SK-N-SH treated with all-trans-retinoic acid at 6 μM for 48 hours (cell line): ENCODE measurements at regions not wholly inside any gene's neighbourhood (a gene's known extent, or its start where the extent isn't known, plus 50 kb on each side); places are given as distances from the start of the nearest gene placed in this dataset.

ENCODE experiments used
- ATAC-seq: fragments of 200-7000 bp; cut with Tn5 transposase; 3 replicates; pipeline ENCODE4 v1.9.1; 2020; ENCODE audit warnings: mild to moderate bottlenecking, moderate library complexity
- ARNTL ChIP-seq: fragments of 450-650 bp; formaldehyde crosslinking; IDR thresholded peaks from 2 replicates; pipeline ENCODE4 v1.5.0; 2020; ENCODE audit warnings: low read depth, mild to moderate bottlenecking, moderate library complexity, borderline replicate concordance
- BACH2 ChIP-seq: fragments of 250-450 bp; sonication (Bioruptor Pico); IDR thresholded peaks from 2 replicates; pipeline ENCODE4 v1.9.0; 2021; ENCODE audit warnings: mild to moderate bottlenecking, borderline replicate concordance
- CREB5 ChIP-seq: fragments of 250-450 bp; sonication (Bioruptor Pico); IDR thresholded peaks from 2 replicates; pipeline ENCODE4 v1.5.1; 2020; ENCODE audit warnings: low read depth, mild to moderate bottlenecking, moderate library complexity
- ESRRG ChIP-seq: fragments of 250-450 bp; sonication (Bioruptor Pico); IDR thresholded peaks from 2 replicates; pipeline ENCODE4 v1.6.1; 2021; ENCODE audit warnings: mild to moderate bottlenecking
- ISL1 ChIP-seq: fragments of 250-450 bp; sonication (Bioruptor Pico); IDR thresholded peaks from 2 replicates; pipeline ENCODE4 v2.1.2; 2022; ENCODE audit warnings: mild to moderate bottlenecking, moderate library complexity
- PATZ1 ChIP-seq: fragments of 250-450 bp; sonication (Bioruptor Pico); IDR thresholded peaks from 2 replicates; pipeline ENCODE4 v1.8.0; 2020; ENCODE audit warnings: mild to moderate bottlenecking, moderate library complexity, borderline replicate concordance
- POU6F1 ChIP-seq: fragments of 250-450 bp; sonication (Bioruptor Pico); IDR thresholded peaks from 2 replicates; pipeline ENCODE4 v1.8.0; 2021; ENCODE audit warnings: low read depth, mild to moderate bottlenecking, moderate library complexity, borderline replicate concordance
- PPARA ChIP-seq: fragments of 250-450 bp; sonication (Bioruptor Pico); IDR thresholded peaks from 2 replicates; pipeline ENCODE4 v1.5.0; 2020; ENCODE audit warnings: mild to moderate bottlenecking, borderline replicate concordance
- RARB ChIP-seq: fragments of 250-450 bp; sonication (Bioruptor Pico); IDR thresholded peaks from 2 replicates; pipeline ENCODE4 v1.8.0; 2021; ENCODE audit warnings: mild to moderate bottlenecking, moderate library complexity
- SNAI2 ChIP-seq: fragments of 250-450 bp; sonication (Bioruptor Pico); IDR thresholded peaks from 2 replicates; pipeline ENCODE4 v1.5.0; 2020; ENCODE audit warnings: mild to moderate bottlenecking, moderate library complexity
- TCF4 ChIP-seq: fragments of 250-450 bp; sonication (Bioruptor Pico); IDR thresholded peaks from 2 replicates; pipeline ENCODE4 v1.8.0; 2021; ENCODE audit warnings: mild to moderate bottlenecking, moderate library complexity, borderline replicate concordance
- TOX ChIP-seq: fragments of 250-450 bp; sonication (Bioruptor Pico); IDR thresholded peaks from 2 replicates; pipeline ENCODE4 v1.8.0; 2021; ENCODE audit warnings: mild to moderate bottlenecking, moderate library complexity, borderline replicate concordance
- TSHZ2 ChIP-seq: fragments of 250-450 bp; sonication (Bioruptor Pico); IDR thresholded peaks from 2 replicates; pipeline ENCODE4 v1.5.0; 2020; ENCODE audit warnings: mild to moderate bottlenecking, moderate library complexity
- ZC3H10 ChIP-seq: fragments of 250-450 bp; sonication (Bioruptor Pico); IDR thresholded peaks from 2 replicates; pipeline ENCODE4 v1.5.1; 2021; ENCODE audit warnings: mild to moderate bottlenecking, moderate library complexity
- ZFP30 ChIP-seq: fragments of 450-650 bp; formaldehyde crosslinking; IDR thresholded peaks from 2 replicates; pipeline ENCODE4 v1.5.0; 2022; ENCODE audit warnings: mild to moderate bottlenecking, moderate library complexity
- ZNF70 ChIP-seq: fragments of 450-650 bp; formaldehyde crosslinking; IDR thresholded peaks from 2 replicates; pipeline ENCODE4 v1.5.0; 2020; ENCODE audit warnings: mild to moderate bottlenecking, moderate library complexity
- ZNF8 ChIP-seq: fragments of 450-650 bp; formaldehyde crosslinking; IDR thresholded peaks from 2 replicates; pipeline ENCODE4 v1.5.0; 2020; ENCODE audit warnings: mild to moderate bottlenecking, moderate library complexity

- TF ChIP-seq PPARA (no peak), ISL1 (CRISPR knock-in tag) (no peak), POU6F1 (CRISPR knock-in tag) (no peak), PATZ1 (no peak), ZFP30 (CRISPR knock-in tag) (no peak), TOX (no peak), ESRRG (CRISPR knock-in tag) (no peak), TCF4 (CRISPR knock-in tag) (no peak), BACH2 (CRISPR knock-in tag) (no peak), TSHZ2 (CRISPR knock-in tag) (no peak), ZNF70 (CRISPR knock-in tag) (no peak), ZNF8 (CRISPR knock-in tag) (no peak), ARNTL (CRISPR knock-in tag) (no peak), SNAI2 (CRISPR knock-in tag) (no peak), CREB5 (CRISPR knock-in tag) (no peak), ZC3H10 (no peak), RARB (CRISPR knock-in tag) (no peak)
- no peak for ATAC-seq
Measured at GRCh38 chr1:95744731-95745130, 510.7 kb downstream of the RWDD3 start.

- no peak for ATAC-seq
Measured at GRCh38 chr1:95752515-95753381, 518.7 kb downstream of the RWDD3 start.

More at GRCh38 chr1:95752515-95753381, 518.7 kb downstream of the RWDD3 start:
- no peak for TF ChIP-seq POU6F1 (CRISPR knock-in tag)
- TF ChIP-seq TSHZ2 (CRISPR knock-in tag), result no peak
- no peak for TF ChIP-seq PPARA
- TF ChIP-seq RARB (CRISPR knock-in tag), result no peak
- no peak for TF ChIP-seq BACH2 (CRISPR knock-in tag)
- TF ChIP-seq, all 23 proteins: peak for 0
